HPDE6-E6E7 (cell line): ENCODE measurements at regions not wholly inside any gene's neighbourhood (a gene's known extent, or its start where the extent isn't known, plus 50 kb on each side); places are given as distances from the start of the nearest gene placed in this dataset.

Source experiments
- DNase-seq: peaks from one replicate; pipeline ENCODE4 v3.0.0; 2011; ENCODE audit warnings: missing footprints; ENCODE audit errors: extremely low spot score

- peak; percentile 56 for DNase-seq
Observed at GRCh38 chr9:115209601-115210306, 91.8 kb upstream of the TNC start.

- no peak for DNase-seq
Observed at GRCh38 chr9:115210699-115211098, 92.7 kb upstream of the TNC start.

- no peak for DNase-seq
Observed at GRCh38 chr9:115211413-115212124, 93.6 kb upstream of the TNC start.

GRCh38 chr9:115212125-115212605 is 94.2 kb upstream of the TNC start:
- DNase-seq: no peak

GRCh38 chr9:115212832-115213231 is 94.9 kb upstream of the TNC start:
- no peak for DNase-seq

DNA sequence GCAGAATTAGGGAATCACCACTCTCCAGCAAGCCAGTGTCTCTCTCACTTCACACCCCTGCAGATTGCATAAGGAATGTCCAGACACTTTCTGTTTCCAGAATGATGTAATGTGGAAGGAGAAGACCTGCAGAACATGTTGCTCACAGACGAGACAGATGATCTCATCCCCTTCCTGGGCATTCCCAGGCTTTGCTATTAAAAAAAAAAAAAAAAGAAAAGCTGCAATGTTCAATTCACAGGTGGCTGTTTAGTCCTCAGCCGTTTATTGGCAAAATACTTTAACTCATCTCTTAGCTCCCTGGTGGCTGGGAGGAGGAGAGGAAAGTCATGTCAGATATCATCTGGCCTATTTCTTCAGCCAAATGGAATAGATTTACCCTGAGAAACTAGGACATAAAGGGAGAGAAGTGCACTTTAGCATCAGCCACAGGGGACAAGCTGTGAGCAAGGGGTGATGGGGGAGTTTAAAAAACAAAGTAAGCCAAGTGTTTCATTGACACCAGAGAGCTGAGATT is 95.9 kb upstream of the TNC start:
- DNase-seq: peak; percentile 95

GRCh38 chr9:115216873-115217272 is 98.9 kb upstream of the TNC start:
- DNase-seq: no peak

GRCh38 chr9:115220319-115221005 is 102.5 kb upstream of the TNC start:
- peak; percentile 54 for DNase-seq

- DNase-seq: no peak
Observed at GRCh38 chr9:115223471-115223870, 105.5 kb upstream of the TNC start.

DNA sequence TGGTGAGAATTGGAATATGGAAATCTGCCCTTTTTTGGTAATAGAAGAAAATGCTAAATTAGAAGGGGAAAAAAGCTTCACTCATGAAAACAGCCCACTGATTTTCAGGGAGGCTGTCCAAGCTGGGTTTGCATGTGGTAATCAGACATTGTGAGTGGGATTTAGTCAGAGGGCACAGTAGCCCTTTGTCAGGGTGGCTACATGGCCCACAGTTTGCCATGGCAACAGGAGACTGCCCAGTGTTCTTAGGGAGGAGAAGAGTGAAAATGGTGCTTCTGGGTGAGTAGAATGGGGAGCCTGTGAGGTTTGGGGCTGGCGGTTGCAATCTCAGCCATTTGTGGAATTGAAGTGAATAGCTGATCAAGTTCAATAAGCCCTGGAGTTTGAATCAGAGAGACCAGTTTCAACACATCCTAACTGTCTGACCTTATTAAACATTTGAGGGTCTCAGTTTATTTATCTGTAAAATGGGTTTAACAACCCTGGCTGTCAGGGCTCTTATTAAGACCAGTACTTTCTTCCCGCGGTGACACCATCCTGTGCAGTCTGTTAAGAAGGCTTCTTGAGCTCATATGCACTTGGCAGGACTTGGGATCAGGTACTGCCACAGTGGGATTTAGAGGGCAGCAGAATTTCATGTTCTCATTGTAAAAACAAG is 107.6 kb upstream of the TNC start:
- no peak for DNase-seq

- DNase-seq: no peak
Observed at GRCh38 chr9:115226152-115226551, 108.2 kb upstream of the TNC start.

- DNase-seq: no peak
Observed at GRCh38 chr9:115229496-115229895, 111.5 kb upstream of the TNC start.

GRCh38 chr9:115230924-115231515 is 113.1 kb upstream of the TNC start:
- no peak for DNase-seq

DNA sequence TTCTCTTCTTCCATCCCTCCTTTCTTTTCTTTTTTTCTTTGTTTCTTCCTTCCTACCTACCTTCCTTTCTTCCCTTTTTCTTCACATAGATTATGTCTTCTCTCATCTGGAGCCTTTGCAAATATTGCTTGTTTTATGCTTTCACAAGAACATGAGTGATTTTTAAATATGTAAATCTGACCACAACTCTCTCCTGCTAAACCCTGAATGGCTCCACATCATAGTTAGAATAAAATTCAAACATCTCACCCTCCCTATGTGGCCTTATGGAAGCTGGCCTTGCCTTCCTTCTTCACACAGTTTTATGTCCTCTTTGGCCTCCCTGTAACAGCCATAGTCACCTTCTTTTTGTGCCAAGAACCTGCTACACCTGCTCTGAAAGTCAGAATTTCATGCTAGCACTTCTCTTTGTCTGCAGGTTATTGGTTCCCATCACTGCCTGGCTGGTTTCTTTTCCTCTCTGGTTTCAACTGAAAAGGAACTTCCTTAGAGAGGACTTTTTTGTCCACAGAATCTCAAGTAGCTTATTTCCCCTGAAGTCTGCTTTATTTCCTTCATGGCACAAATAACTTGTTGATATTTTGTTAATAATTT is 114.3 kb upstream of the TNC start:
- DNase-seq: no peak

DNA sequence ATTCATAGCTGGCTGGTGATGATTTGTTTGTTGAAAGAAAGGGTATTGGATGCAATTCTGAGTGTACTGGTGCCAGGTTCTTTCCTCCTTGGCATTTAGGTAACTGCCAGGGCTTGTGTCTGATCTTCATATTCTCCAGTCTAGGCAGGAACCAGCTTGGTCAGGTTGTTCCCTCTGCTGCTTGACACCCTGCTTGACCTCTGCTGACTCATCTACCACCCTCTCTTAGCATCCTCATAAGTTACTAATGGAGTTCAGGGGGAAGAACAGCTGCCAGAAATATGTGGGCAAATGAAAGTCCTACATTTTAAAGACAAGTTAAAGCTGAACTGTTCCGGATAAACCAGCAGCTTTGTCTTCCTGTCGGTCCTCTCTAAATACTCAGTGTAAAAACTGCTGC is 116.1 kb upstream of the TNC start:
- DNase-seq: peak; percentile 85

DNA sequence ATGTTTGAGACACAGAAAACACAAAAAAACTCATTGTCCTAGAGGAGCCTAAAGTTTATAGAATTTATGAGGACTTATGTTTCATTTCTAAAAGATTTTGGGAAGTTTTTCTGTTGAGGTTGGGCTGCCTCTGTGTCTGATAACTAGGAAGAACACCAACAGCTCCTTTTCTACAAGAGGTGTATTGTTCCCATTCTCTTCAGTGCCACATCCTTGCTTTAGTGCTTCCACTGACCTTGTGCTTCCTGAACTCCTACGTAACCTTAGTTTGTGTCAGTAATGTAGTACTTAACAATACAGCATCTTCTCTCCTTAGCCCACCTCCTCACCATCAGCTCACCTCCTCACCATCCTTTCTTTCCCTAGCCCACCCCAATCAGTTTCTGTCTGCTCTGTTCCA is 117.3 kb upstream of the TNC start:
- DNase-seq: no peak

GRCh38 chr9:115237385-115237998 is 119.5 kb upstream of the TNC start:
- no peak for DNase-seq

GRCh38 chr9:115240676-115241075 is 122.7 kb upstream of the TNC start:
- no peak for DNase-seq

GRCh38 chr9:115241641-115242040 is 123.7 kb upstream of the TNC start:
- DNase-seq: no peak

- DNase-seq: no peak
Observed at GRCh38 chr9:115249488-115249887, 131.5 kb upstream of the TNC start.

- DNase-seq: peak; percentile 86
Observed at GRCh38 chr9:115250621-115251032, 132.7 kb upstream of the TNC start.
